ENCODE measurements at regions not wholly inside any gene's neighbourhood (a gene's known extent, or its start where the extent isn't known, plus 50 kb on each side); places are given as distances from the start of the nearest gene placed in this dataset.

DNA sequence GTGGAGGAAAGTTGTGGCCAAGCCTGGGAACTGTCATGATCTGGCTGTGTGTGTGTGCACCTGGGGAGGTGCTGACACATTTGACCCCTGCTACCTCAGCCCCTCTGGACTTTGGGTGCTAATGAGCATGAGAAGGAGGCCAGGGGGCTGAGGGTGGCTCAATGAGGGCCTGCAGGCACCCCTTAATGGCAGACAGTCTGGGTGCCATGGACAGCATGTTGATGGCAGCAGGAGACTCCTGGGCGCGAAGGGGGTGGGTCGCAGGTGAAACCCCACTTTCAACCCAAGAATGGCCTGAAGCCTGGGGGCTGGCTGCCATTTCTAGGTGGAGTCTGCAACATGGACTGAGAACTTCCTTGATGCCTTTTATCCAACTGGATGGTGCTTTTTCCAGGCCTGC, 216.4 kb upstream of the TRPC4 start:
- TF ChIP-seq SIN3A (IDR thresholded peaks at IDR 0.05; ENCODE audit: borderline replicate concordance, insufficient read depth, low read depth, low read length) (no peak), POLR2AphosphoS5 (IDR thresholded peaks at IDR 0.05; ENCODE audit: low read depth, low read length) (no peak)
- TF ChIP-seq, protein P1, sequence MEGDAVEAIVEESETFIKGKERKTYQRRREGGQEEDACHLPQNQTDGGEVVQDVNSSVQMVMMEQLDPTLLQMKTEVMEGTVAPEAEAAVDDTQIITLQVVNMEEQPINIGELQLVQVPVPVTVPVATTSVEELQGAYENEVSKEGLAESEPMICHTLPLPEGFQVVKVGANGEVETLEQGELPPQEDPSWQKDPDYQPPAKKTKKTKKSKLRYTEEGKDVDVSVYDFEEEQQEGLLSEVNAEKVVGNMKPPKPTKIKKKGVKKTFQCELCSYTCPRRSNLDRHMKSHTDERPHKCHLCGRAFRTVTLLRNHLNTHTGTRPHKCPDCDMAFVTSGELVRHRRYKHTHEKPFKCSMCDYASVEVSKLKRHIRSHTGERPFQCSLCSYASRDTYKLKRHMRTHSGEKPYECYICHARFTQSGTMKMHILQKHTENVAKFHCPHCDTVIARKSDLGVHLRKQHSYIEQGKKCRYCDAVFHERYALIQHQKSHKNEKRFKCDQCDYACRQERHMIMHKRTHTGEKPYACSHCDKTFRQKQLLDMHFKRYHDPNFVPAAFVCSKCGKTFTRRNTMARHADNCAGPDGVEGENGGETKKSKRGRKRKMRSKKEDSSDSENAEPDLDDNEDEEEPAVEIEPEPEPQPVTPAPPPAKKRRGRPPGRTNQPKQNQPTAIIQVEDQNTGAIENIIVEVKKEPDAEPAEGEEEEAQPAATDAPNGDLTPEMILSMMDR (IDR thresholded peaks at IDR 0.05), result no peak
- TF ChIP-seq, protein P2, sequence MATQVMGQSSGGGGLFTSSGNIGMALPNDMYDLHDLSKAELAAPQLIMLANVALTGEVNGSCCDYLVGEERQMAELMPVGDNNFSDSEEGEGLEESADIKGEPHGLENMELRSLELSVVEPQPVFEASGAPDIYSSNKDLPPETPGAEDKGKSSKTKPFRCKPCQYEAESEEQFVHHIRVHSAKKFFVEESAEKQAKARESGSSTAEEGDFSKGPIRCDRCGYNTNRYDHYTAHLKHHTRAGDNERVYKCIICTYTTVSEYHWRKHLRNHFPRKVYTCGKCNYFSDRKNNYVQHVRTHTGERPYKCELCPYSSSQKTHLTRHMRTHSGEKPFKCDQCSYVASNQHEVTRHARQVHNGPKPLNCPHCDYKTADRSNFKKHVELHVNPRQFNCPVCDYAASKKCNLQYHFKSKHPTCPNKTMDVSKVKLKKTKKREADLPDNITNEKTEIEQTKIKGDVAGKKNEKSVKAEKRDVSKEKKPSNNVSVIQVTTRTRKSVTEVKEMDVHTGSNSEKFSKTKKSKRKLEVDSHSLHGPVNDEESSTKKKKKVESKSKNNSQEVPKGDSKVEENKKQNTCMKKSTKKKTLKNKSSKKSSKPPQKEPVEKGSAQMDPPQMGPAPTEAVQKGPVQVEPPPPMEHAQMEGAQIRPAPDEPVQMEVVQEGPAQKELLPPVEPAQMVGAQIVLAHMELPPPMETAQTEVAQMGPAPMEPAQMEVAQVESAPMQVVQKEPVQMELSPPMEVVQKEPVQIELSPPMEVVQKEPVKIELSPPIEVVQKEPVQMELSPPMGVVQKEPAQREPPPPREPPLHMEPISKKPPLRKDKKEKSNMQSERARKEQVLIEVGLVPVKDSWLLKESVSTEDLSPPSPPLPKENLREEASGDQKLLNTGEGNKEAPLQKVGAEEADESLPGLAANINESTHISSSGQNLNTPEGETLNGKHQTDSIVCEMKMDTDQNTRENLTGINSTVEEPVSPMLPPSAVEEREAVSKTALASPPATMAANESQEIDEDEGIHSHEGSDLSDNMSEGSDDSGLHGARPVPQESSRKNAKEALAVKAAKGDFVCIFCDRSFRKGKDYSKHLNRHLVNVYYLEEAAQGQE (IDR thresholded peaks at IDR 0.05; ENCODE audit: insufficient read depth in 1 of 2, low read depth in 2 of 2, low read length in 1 of 2), result no peak
